ENCODE measurements at regions not wholly inside any gene's neighbourhood (a gene's known extent, or its start where the extent isn't known, plus 50 kb on each side); places are given as distances from the start of the nearest gene placed in this dataset.
A peak's percentile ranks its signal among the peaks of the same experiment; 100 is the strongest.

DNA sequence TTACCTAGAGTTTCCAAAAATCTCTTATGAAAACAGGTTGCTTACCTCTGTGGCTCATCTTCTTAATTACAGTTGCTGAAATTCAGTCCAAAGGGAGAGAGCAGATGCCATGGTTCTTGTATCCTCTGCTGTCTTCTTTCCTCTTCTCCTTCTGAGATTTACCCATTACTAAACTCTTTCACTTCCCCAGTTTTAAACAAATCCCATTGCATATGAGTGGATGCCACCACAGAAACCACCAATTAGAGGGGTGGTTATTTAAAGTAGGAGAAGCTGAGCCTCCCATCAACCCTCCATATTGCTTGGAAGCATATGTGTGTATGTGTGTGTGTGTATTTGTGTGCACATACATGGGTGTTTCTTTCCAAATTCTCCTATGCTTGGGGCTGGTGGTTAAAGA, 128.5 kb upstream of the KCNK1 start:
- TF ChIP-seq, protein P1, sequence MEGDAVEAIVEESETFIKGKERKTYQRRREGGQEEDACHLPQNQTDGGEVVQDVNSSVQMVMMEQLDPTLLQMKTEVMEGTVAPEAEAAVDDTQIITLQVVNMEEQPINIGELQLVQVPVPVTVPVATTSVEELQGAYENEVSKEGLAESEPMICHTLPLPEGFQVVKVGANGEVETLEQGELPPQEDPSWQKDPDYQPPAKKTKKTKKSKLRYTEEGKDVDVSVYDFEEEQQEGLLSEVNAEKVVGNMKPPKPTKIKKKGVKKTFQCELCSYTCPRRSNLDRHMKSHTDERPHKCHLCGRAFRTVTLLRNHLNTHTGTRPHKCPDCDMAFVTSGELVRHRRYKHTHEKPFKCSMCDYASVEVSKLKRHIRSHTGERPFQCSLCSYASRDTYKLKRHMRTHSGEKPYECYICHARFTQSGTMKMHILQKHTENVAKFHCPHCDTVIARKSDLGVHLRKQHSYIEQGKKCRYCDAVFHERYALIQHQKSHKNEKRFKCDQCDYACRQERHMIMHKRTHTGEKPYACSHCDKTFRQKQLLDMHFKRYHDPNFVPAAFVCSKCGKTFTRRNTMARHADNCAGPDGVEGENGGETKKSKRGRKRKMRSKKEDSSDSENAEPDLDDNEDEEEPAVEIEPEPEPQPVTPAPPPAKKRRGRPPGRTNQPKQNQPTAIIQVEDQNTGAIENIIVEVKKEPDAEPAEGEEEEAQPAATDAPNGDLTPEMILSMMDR (IDR thresholded peaks at IDR 0.05; ENCODE audit: low read depth, low read length), result no peak
- H3K27me3 ChIP-seq, result no peaks in the 10 kb centered on the region
- DNase-seq (ENCODE audit: low read depth in 1 of 2, low spot score in 1 of 2), result no peak
- peaks cover 19% of the 10 kb centered on the region for H3K4me1 ChIP-seq (ENCODE audit: low read depth)
- H3K36me3 ChIP-seq, result no peaks in the 10 kb centered on the region
- no peak overlapping the region for H3K27ac ChIP-seq
- H3K9me3 ChIP-seq (ENCODE audit: low read depth), result no peaks in the 10 kb centered on the region
- H3K4me3 ChIP-seq, result no peak overlapping the region

DNA sequence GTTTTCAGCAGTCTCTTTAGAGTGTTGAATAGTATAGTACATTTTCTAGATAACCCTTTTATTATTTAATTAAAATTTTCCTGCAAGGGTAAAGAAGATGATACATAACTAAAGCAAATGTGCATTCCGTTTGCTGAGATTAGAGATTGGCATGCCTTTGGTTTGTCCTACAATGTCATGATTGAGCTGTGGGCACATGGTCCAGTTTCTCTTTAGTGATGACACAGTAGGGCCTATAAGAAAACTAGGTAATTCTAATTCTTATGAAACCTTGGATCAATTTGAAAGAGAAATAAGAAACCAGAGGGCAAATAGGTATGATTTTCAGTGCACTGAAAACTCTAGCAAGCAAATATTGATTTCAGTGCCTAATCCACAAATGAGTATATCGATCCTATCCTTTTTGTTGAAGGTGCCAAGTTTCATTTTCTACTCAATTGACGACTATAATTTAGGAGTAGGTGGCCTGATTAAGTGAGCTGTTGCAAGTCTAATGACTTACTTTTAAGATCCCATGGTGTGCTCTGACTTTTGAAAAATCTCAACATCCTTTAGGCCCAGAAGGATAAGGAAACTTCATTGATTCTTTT, 128.0 kb upstream of the KCNK1 start:
- no peak for DNase-seq (ENCODE audit: low read depth in 1 of 2, low spot score in 1 of 2)
- Histone ChIP-seq H3K9me3 (ENCODE audit: low read depth) (no peaks in the 10 kb centered on the region), H3K36me3 (no peaks in the 10 kb centered on the region), H3K27ac (no peak overlapping the region), H3K27me3 (no peaks in the 10 kb centered on the region), H3K4me1 (ENCODE audit: low read depth) (peaks cover 19% of the 10 kb centered on the region), H3K4me3 (no peak overlapping the region)
- TF ChIP-seq, protein P1 (IDR thresholded peaks at IDR 0.05; ENCODE audit: low read depth, low read length), result no peak

- Histone ChIP-seq H3K27me3 (no peaks in the 10 kb centered on the region), H3K27ac (peak overlapping the region; percentile 82), H3K36me3 (no peaks in the 10 kb centered on the region), H3K4me1 (ENCODE audit: low read depth) (peaks cover 19% of the 10 kb centered on the region), H3K4me3 (no peak overlapping the region), H3K9me3 (ENCODE audit: low read depth) (no peaks in the 10 kb centered on the region)
- DNase-seq (ENCODE audit: low read depth in 1 of 2, low spot score in 1 of 2), result no peak
- TF ChIP-seq, protein P1 (IDR thresholded peaks at IDR 0.05; ENCODE audit: low read depth, low read length), result no peak
Observed at GRCh38 chr1:233487408-233487807, 126.5 kb upstream of the KCNK1 start.

GRCh38 chr1:233489411-233489810, 124.5 kb upstream of the KCNK1 start:
- Histone ChIP-seq H3K27me3 (no peaks in the 10 kb centered on the region), H3K4me1 (ENCODE audit: low read depth) (peaks cover 19% of the 10 kb centered on the region), H3K36me3 (no peaks in the 10 kb centered on the region), H3K4me3 (no peak overlapping the region), H3K9me3 (ENCODE audit: low read depth) (no peaks in the 10 kb centered on the region), H3K27ac (no peak overlapping the region)
- no peak for DNase-seq (ENCODE audit: low read depth in 1 of 2, low spot score in 1 of 2)
- TF ChIP-seq, protein P1 (IDR thresholded peaks at IDR 0.05; ENCODE audit: low read depth, low read length), result no peak

- H3K9me3 ChIP-seq (ENCODE audit: low read depth), result no peaks in the 10 kb centered on the region
- no peak for DNase-seq (ENCODE audit: low read depth in 1 of 2, low spot score in 1 of 2)
- H3K36me3 ChIP-seq, result no peaks in the 10 kb centered on the region
- peaks cover 19% of the 10 kb centered on the region for H3K4me1 ChIP-seq (ENCODE audit: low read depth)
- H3K4me3 ChIP-seq, result no peak overlapping the region
- H3K27ac ChIP-seq, result no peak overlapping the region
- H3K27me3 ChIP-seq, result no peaks in the 10 kb centered on the region
- TF ChIP-seq, protein P1 (IDR thresholded peaks at IDR 0.05; ENCODE audit: low read depth, low read length), result no peak
Observed at GRCh38 chr1:233490488-233490887, 123.4 kb upstream of the KCNK1 start.
